Progenitor cell of endocrine pancreas (in vitro differentiated cells): ENCODE measurements at regions not wholly inside any gene's neighbourhood (a gene's known extent, or its start where the extent isn't known, plus 50 kb on each side); places are given as distances from the start of the nearest gene placed in this dataset.
"Not testable (repeated sequence)": the region's sequence is repeated elsewhere in the genome, so short reads cannot be mapped to it uniquely, and the experiment has no call there.

ENCODE experiments used
- DNase-seq: peaks from one replicate; pipeline ENCODE4 v3.0.0; 2021; ENCODE audit warnings: low spot score; ENCODE audit not compliant: unreplicated experiment
- H3K27ac Mint-ChIP-seq: 2 replicates; pipeline ENCODE4 v1.8.0; 2021; ENCODE audit warnings: mild to moderate bottlenecking, moderate library complexity, mixed read lengths
- H3K27me3 Mint-ChIP-seq: 2 replicates; pipeline ENCODE4 v1.8.0; 2021; ENCODE audit warnings: mixed read lengths
- H3K36me3 Mint-ChIP-seq: 2 replicates; pipeline ENCODE4 v1.8.0; 2022; ENCODE audit warnings: mixed read lengths; ENCODE audit not compliant: insufficient read depth
- H3K4me1 Mint-ChIP-seq: 2 replicates; pipeline ENCODE4 v1.8.0; 2021; ENCODE audit warnings: low read depth, mixed read lengths
- H3K4me3 Mint-ChIP-seq: 2 replicates; pipeline ENCODE4 v1.8.0; 2021; ENCODE audit warnings: low read depth, mild to moderate bottlenecking, moderate library complexity, mixed read lengths
- H3K9me3 Mint-ChIP-seq: 2 replicates; pipeline ENCODE4 v1.8.0; 2021; ENCODE audit warnings: low read depth, mixed read lengths
- CTCF ChIP-seq: fragments of 200-600 bp; sonication (generic); IDR thresholded peaks from one replicate; pipeline ENCODE4 v1.5.0; 2021; ENCODE audit warnings: antibody characterized with exemption, mild to moderate bottlenecking; ENCODE audit not compliant: unreplicated experiment

- Mint-ChIP-seq H3K4me3 (no peak overlapping the region), H3K9me3 (peaks cover 7% of the 10 kb centered on the region), H3K27ac (no peak overlapping the region), H3K4me1 (no peaks in the 10 kb centered on the region), H3K27me3 (no peaks in the 10 kb centered on the region), H3K36me3 (no peaks in the 10 kb centered on the region)
- TF ChIP-seq CTCF: no peak
- no peak for DNase-seq
Measured at GRCh38 chr6:49299279-49299678, 163.8 kb downstream of the MMUT start.

- TF ChIP-seq CTCF: no peak
- no peaks in the 10 kb centered on the region for H3K36me3 Mint-ChIP-seq
- no peaks in the 10 kb centered on the region for H3K27me3 Mint-ChIP-seq
- no peaks in the 10 kb centered on the region for H3K4me1 Mint-ChIP-seq
- H3K9me3 Mint-ChIP-seq: peaks cover 9% of the 10 kb centered on the region
- H3K27ac Mint-ChIP-seq: no peak overlapping the region
- no peak for DNase-seq
- H3K4me3 Mint-ChIP-seq: no peak overlapping the region
Measured at GRCh38 chr6:49284180-49284579, 178.9 kb downstream of the MMUT start.

- H3K27me3 Mint-ChIP-seq, H3K4me3 Mint-ChIP-seq, H3K27ac Mint-ChIP-seq, H3K9me3 Mint-ChIP-seq, H3K4me1 Mint-ChIP-seq, DNase-seq, H3K36me3 Mint-ChIP-seq: not testable (repeated sequence)
Measured at GRCh38 chr6:49274809-49275769, 188.0 kb downstream of the MMUT start.

- no peaks in the 10 kb centered on the region for H3K36me3 Mint-ChIP-seq
Measured at GRCh38 chr6:49269190-49269589, 193.9 kb downstream of the MMUT start.

GRCh38 chr6:49264909-49265308 lies 198.1 kb downstream of the MMUT start:
- peaks cover 3% of the 10 kb centered on the region for H3K4me1 Mint-ChIP-seq
- H3K9me3 Mint-ChIP-seq: no peaks in the 10 kb centered on the region
- H3K4me3 Mint-ChIP-seq: no peak overlapping the region

More at GRCh38 chr6:49269190-49269589, 193.9 kb downstream of the MMUT start:
- Mint-ChIP-seq H3K27ac (no peak overlapping the region), H3K4me3 (no peak overlapping the region), H3K27me3 (no peaks in the 10 kb centered on the region), H3K9me3 (no peaks in the 10 kb centered on the region), H3K4me1 (no peaks in the 10 kb centered on the region)
- no peak for TF ChIP-seq CTCF
- no peak for DNase-seq

More at GRCh38 chr6:49264909-49265308, 198.1 kb downstream of the MMUT start:
- TF ChIP-seq CTCF: no peak
- Mint-ChIP-seq H3K27ac (no peak overlapping the region), H3K36me3 (no peaks in the 10 kb centered on the region), H3K27me3 (no peaks in the 10 kb centered on the region)
- DNase-seq: no peak
